ENCODE measurements at regions not wholly inside any gene's neighbourhood (a gene's known extent, or its start where the extent isn't known, plus 50 kb on each side); places are given as distances from the start of the nearest gene placed in this dataset.

DNA sequence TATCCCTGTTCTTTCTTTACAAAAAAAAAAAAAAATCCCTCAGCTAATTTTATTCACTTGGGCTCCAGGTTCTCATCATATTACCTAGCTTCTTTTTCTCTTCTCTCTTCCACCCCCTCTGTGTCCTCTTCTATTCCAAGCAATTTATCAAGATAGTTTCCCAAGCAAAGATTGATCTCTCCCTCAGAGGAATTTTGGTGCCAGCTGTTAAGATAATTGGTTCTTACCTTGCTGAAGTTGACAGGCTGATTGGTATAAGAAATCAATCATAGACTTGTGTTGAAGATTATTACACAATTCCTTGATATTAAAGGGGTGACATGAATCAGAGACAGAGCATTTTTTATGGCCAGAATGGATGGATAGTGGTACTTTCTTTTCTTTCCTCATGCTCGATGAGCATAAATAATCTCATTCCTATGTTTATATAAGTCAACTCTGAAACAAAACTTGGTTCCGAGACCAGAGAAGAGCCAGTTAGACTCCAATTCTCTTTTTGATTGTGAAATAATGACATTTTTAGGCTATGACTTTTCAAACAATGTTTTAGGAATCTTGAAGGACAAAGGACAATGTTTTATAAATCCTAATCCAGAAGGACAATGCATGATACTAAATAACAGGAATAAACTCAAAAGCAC is 264.1 kb upstream of the PRKD1 start:
- CTCF ChIA-PET: no interaction called here
- no peaks in the 10 kb centered on the region for H3K27me3 Mint-ChIP-seq (ENCODE audit: unreplicated experiment)
- TF ChIP-seq, protein P1, sequence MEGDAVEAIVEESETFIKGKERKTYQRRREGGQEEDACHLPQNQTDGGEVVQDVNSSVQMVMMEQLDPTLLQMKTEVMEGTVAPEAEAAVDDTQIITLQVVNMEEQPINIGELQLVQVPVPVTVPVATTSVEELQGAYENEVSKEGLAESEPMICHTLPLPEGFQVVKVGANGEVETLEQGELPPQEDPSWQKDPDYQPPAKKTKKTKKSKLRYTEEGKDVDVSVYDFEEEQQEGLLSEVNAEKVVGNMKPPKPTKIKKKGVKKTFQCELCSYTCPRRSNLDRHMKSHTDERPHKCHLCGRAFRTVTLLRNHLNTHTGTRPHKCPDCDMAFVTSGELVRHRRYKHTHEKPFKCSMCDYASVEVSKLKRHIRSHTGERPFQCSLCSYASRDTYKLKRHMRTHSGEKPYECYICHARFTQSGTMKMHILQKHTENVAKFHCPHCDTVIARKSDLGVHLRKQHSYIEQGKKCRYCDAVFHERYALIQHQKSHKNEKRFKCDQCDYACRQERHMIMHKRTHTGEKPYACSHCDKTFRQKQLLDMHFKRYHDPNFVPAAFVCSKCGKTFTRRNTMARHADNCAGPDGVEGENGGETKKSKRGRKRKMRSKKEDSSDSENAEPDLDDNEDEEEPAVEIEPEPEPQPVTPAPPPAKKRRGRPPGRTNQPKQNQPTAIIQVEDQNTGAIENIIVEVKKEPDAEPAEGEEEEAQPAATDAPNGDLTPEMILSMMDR (IDR thresholded peaks at IDR 0.05; ENCODE audit: unreplicated experiment): no peak
- no peaks in the 10 kb centered on the region for H3K4me1 Mint-ChIP-seq (ENCODE audit: low read depth, unreplicated experiment)
- DNase-seq: no peak
- no peak overlapping the region for H3K27ac Mint-ChIP-seq (ENCODE audit: unreplicated experiment)
- intact Hi-C loops (cut with micrococcal nuclease; ENCODE audit: unreplicated experiment): no loop called here
- no peaks in the 10 kb centered on the region for H3K9me3 Mint-ChIP-seq (ENCODE audit: low read depth, unreplicated experiment)
- no peak overlapping the region for H3K4me3 Mint-ChIP-seq (ENCODE audit: low read depth, unreplicated experiment)
- H3K36me3 Mint-ChIP-seq (ENCODE audit: insufficient read depth, unreplicated experiment): no peaks in the 10 kb centered on the region
- no TSS peak for BruUV-seq (replicated peaks)

DNA sequence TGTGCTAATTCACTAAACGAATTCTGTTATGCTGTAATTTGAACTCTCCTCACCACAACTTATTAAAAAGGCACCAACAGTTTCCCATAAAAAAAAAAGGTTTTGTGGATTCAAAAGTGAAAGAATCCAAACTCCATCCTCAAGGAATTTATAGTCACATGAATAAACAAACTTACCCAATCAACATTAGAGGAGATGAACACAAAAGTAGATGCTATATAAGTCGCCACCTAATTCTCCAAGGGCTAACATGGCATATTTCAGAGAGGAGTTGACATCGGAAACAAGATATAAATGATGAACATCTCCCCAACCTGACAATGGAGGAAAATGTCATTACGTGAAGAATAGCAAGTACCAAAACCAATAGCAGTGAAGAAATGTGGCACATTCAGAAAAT is 265.5 kb upstream of the PRKD1 start:
- no peaks in the 10 kb centered on the region for H3K4me1 Mint-ChIP-seq (ENCODE audit: low read depth, unreplicated experiment)
- CTCF ChIA-PET: no interaction called here

DNA sequence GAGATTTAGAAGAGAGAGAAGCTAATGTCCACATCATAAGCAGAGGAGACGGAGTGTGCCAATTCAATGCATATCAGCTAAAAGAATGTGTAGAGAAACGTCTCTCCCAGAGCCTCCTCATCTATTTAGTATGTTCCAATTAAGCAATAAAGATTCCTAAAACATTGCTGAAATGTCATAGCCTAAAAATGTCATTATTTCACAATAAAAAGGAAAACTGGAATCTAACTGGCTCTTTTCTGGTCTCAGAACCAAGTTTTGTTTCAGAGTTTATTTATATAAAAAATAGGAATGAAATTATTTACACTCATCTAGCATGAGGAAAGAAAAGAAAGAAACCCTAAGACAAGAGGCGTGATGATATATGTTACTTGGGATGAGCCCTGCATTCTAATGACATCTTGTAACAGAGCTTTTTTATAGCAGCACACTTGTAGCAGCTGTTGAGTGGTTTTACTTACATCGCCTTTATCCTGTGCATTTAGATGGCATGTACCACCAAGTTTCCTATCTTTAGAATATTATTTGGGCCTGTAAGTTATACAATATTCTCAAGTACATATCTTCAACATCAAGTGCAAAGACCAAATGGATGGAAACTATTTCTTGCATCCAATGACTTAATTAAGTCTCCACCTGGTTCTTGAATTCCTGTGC is 266.3 kb upstream of the PRKD1 start:
- intact Hi-C loops (cut with micrococcal nuclease; ENCODE audit: unreplicated experiment): no loop called here
- no peaks in the 10 kb centered on the region for H3K4me1 Mint-ChIP-seq (ENCODE audit: low read depth, unreplicated experiment)
- no peaks in the 10 kb centered on the region for H3K27me3 Mint-ChIP-seq (ENCODE audit: unreplicated experiment)
- H3K36me3 Mint-ChIP-seq (ENCODE audit: insufficient read depth, unreplicated experiment): no peaks in the 10 kb centered on the region
- H3K27ac Mint-ChIP-seq (ENCODE audit: unreplicated experiment): no peak overlapping the region
- H3K9me3 Mint-ChIP-seq (ENCODE audit: low read depth, unreplicated experiment): no peaks in the 10 kb centered on the region
- BruUV-seq (replicated peaks): no TSS peak
- no peak overlapping the region for H3K4me3 Mint-ChIP-seq (ENCODE audit: low read depth, unreplicated experiment)
- TF ChIP-seq, protein P1 (IDR thresholded peaks at IDR 0.05; ENCODE audit: unreplicated experiment): no peak
- CTCF ChIA-PET: no interaction called here
- no peak for DNase-seq

More for the DNA sequence above, 265.5 kb upstream of the PRKD1 start:
- Mint-ChIP-seq H3K4me3 (ENCODE audit: low read depth, unreplicated experiment) (no peak overlapping the region), H3K36me3 (ENCODE audit: insufficient read depth, unreplicated experiment) (no peaks in the 10 kb centered on the region), H3K27me3 (ENCODE audit: unreplicated experiment) (no peaks in the 10 kb centered on the region), H3K27ac (ENCODE audit: unreplicated experiment) (no peak overlapping the region), H3K9me3 (ENCODE audit: low read depth, unreplicated experiment) (no peaks in the 10 kb centered on the region)
- intact Hi-C loops (cut with micrococcal nuclease; ENCODE audit: unreplicated experiment): no loop called here
- DNase-seq: no peak
- TF ChIP-seq, protein P1 (IDR thresholded peaks at IDR 0.05; ENCODE audit: unreplicated experiment): no peak
- no TSS peak for BruUV-seq (replicated peaks)

DNA sequence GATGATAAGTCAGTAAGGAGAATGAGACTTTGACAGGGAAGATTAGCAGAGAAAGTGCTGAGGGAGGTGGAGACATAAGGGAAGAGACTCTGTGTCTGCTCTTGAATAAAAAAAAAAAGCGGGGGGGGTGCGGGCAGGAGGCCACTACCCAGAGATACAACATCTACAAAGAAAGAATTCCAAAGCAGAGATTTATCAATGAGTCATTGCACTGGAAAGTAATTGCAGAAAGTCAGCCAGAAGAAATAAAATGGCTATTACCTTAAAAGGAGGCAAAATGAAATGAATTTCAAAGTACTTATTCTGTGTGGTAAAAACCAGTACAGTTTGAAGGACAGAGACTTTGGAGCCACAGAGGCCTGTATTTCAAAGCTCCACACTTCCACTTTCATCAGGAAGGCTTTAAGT is 267.1 kb upstream of the PRKD1 start:
- Mint-ChIP-seq H3K4me3 (ENCODE audit: low read depth, unreplicated experiment) (no peak overlapping the region), H3K36me3 (ENCODE audit: insufficient read depth, unreplicated experiment) (no peaks in the 10 kb centered on the region), H3K4me1 (ENCODE audit: low read depth, unreplicated experiment) (no peaks in the 10 kb centered on the region), H3K27ac (ENCODE audit: unreplicated experiment) (no peak overlapping the region), H3K9me3 (ENCODE audit: low read depth, unreplicated experiment) (no peaks in the 10 kb centered on the region), H3K27me3 (ENCODE audit: unreplicated experiment) (no peaks in the 10 kb centered on the region)
- TF ChIP-seq, protein P1 (IDR thresholded peaks at IDR 0.05; ENCODE audit: unreplicated experiment): no peak
- BruUV-seq (replicated peaks): no TSS peak
- intact Hi-C loops (cut with micrococcal nuclease; ENCODE audit: unreplicated experiment): no loop called here
- DNase-seq: no peak
- CTCF ChIA-PET: no interaction called here
